ENCODE measurements at regions not wholly inside any gene's neighbourhood (a gene's known extent, or its start where the extent isn't known, plus 50 kb on each side); places are given as distances from the start of the nearest gene placed in this dataset.

DNA sequence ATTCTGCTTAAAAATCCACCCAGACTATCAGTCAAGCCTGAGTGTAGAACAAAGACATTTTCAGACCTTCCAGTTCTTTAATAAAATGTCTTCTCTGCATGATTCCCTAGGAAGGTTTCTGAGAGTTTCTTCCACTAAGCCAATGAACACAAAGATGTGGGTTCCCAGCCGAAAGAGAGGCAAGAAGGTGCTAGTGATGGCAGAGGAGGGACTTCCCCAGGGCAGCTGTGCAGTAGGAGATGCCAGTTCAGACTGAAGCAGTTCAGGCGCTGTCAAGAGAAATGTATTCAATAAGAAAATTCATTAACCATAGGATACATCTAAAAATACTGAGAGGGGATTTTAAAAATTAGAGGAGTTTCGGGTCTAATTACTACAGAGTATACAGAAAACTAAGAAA lies 83.3 kb downstream of the RND3 start:
- H3K27me3 ChIP-seq (ENCODE audit: insufficient read depth, low read depth): no peaks in the 10 kb centered on the region
- H3K4me2 ChIP-seq: no peak overlapping the region
- no peak overlapping the region for H3K27ac ChIP-seq
- H3K9me3 ChIP-seq (ENCODE audit: insufficient read depth, low read depth): no peaks in the 10 kb centered on the region
- H3K79me2 ChIP-seq (ENCODE audit: low read depth): no peaks in the 10 kb centered on the region
- H3F3A ChIP-seq (ENCODE audit: insufficient read depth, low read depth): no peaks in the 10 kb centered on the region
- TF ChIP-seq, protein P1, sequence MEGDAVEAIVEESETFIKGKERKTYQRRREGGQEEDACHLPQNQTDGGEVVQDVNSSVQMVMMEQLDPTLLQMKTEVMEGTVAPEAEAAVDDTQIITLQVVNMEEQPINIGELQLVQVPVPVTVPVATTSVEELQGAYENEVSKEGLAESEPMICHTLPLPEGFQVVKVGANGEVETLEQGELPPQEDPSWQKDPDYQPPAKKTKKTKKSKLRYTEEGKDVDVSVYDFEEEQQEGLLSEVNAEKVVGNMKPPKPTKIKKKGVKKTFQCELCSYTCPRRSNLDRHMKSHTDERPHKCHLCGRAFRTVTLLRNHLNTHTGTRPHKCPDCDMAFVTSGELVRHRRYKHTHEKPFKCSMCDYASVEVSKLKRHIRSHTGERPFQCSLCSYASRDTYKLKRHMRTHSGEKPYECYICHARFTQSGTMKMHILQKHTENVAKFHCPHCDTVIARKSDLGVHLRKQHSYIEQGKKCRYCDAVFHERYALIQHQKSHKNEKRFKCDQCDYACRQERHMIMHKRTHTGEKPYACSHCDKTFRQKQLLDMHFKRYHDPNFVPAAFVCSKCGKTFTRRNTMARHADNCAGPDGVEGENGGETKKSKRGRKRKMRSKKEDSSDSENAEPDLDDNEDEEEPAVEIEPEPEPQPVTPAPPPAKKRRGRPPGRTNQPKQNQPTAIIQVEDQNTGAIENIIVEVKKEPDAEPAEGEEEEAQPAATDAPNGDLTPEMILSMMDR (conservative IDR thresholded peaks at IDR 0.05): no peak
- no peak for TF ChIP-seq EZH2 (IDR thresholded peaks at IDR 0.05; ENCODE audit: low read depth)
- H3K36me3 ChIP-seq (ENCODE audit: low read depth): no peaks in the 10 kb centered on the region
- ChIA-PET CTCF (no interaction called here), POLR2A (ENCODE audit: unreplicated experiment) (no interaction called here)
- H4K20me1 ChIP-seq (ENCODE audit: insufficient read depth): no peaks in the 10 kb centered on the region
- BruUV-seq (replicated peaks): no TSS peak
- no peak overlapping the region for H2AFZ ChIP-seq
- DNase-seq: no peak
- H3K9me2 ChIP-seq (ENCODE audit: insufficient read depth): no peaks in the 10 kb centered on the region
- H3K4me1 ChIP-seq (replicated peaks; ENCODE audit: insufficient read depth): no peaks in the 10 kb centered on the region
- no peak overlapping the region for H3K4me3 ChIP-seq
- intact Hi-C loops (cut with micrococcal nuclease; ENCODE audit: unreplicated experiment): no loop called here

DNA sequence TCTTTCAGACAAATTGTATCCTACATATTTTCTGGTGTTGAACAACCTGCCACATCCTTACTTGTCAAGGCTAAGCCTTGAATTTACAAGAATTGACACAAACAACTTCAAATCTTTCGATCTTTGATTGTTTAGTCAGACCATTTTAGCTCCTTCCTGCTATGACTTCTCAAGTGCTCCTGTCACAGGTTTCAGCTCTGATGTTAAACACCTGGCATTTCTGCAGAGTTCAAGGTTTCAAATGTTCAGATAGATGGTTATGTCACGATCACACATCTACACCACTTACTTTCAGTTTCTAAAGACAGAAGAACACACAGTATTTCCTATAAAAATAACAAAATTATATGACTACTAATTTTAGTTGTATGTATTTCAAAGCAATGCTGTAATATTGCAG lies 84.0 kb downstream of the RND3 start:
- no peak for TF ChIP-seq EZH2 (IDR thresholded peaks at IDR 0.05; ENCODE audit: low read depth)
- TF ChIP-seq, protein P1 (conservative IDR thresholded peaks at IDR 0.05): no peak
- no peaks in the 10 kb centered on the region for H3K9me3 ChIP-seq (ENCODE audit: insufficient read depth, low read depth)
- H3K4me2 ChIP-seq: no peak overlapping the region
- H3K79me2 ChIP-seq (ENCODE audit: low read depth): no peaks in the 10 kb centered on the region
- POLR2A ChIA-PET (ENCODE audit: unreplicated experiment): no interaction called here
- no peak overlapping the region for H2AFZ ChIP-seq
- no peaks in the 10 kb centered on the region for H3K36me3 ChIP-seq (ENCODE audit: low read depth)
- no peaks in the 10 kb centered on the region for H3K9me2 ChIP-seq (ENCODE audit: insufficient read depth)
- CTCF ChIA-PET: no interaction called here
- no peaks in the 10 kb centered on the region for H3K27me3 ChIP-seq (ENCODE audit: insufficient read depth, low read depth)
- no peaks in the 10 kb centered on the region for H3F3A ChIP-seq (ENCODE audit: insufficient read depth, low read depth)
- intact Hi-C loops (cut with micrococcal nuclease; ENCODE audit: unreplicated experiment): no loop called here
- no TSS peak for BruUV-seq (replicated peaks)
- no peak for DNase-seq
- no peaks in the 10 kb centered on the region for H3K4me1 ChIP-seq (replicated peaks; ENCODE audit: insufficient read depth)
- no peaks in the 10 kb centered on the region for H4K20me1 ChIP-seq (ENCODE audit: insufficient read depth)
- H3K27ac ChIP-seq: no peak overlapping the region
- H3K4me3 ChIP-seq: no peak overlapping the region

DNA sequence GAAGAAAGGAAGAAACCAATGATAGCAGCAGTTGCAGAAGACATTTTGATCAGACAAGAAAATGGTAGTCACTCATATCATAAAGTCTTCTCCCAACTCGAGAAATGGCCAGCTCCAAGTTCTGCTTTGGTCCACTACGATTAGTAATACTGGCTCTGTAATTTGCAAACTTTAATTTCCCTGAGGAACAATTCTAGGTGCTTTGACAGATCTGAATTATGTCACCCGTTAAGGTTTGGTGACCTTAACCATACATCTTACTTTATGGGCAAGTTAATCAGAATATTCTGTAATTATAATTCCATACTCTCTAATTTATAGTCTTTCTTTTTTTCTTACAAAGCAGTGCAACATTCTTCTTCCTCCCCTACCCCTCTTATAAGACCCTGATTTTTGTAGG lies 84.5 kb downstream of the RND3 start:
- DNase-seq: no peak
- intact Hi-C loops (cut with micrococcal nuclease; ENCODE audit: unreplicated experiment): no loop called here
- BruUV-seq (replicated peaks): no TSS peak
- Histone ChIP-seq H3K9me2 (ENCODE audit: insufficient read depth) (no peaks in the 10 kb centered on the region), H3K36me3 (ENCODE audit: low read depth) (no peaks in the 10 kb centered on the region), H3F3A (ENCODE audit: insufficient read depth, low read depth) (no peaks in the 10 kb centered on the region), H3K79me2 (ENCODE audit: low read depth) (no peaks in the 10 kb centered on the region), H4K20me1 (ENCODE audit: insufficient read depth) (no peaks in the 10 kb centered on the region), H3K9me3 (ENCODE audit: insufficient read depth, low read depth) (no peaks in the 10 kb centered on the region), H3K27me3 (ENCODE audit: insufficient read depth, low read depth) (no peaks in the 10 kb centered on the region), H3K4me2 (no peak overlapping the region), H3K27ac (no peak overlapping the region), H3K4me3 (no peak overlapping the region), H3K4me1 (replicated peaks; ENCODE audit: insufficient read depth) (no peaks in the 10 kb centered on the region), H2AFZ (no peak overlapping the region)
- TF ChIP-seq, protein P1 (conservative IDR thresholded peaks at IDR 0.05): no peak
- no peak for TF ChIP-seq EZH2 (IDR thresholded peaks at IDR 0.05; ENCODE audit: low read depth)
- CTCF ChIA-PET: no interaction called here
- POLR2A ChIA-PET (ENCODE audit: unreplicated experiment): no interaction called here

All from PC-9 (cell line).